Breast epithelium (tissue), 4 donors: ENCODE measurements at regions not wholly inside any gene's neighbourhood (a gene's known extent, or its start where the extent isn't known, plus 50 kb on each side); places are given as distances from the start of the nearest gene placed in this dataset.

ENCODE experiments used
- DNase-seq, 2 donors: peaks; one replicate each; pipeline ENCODE4 v3.0.0-alpha.2; 2019; ENCODE audit warnings: low spot score in 2 of 2
- H3K27ac ChIP-seq, 2 donors: fragments of 200-600 bp; sonication (generic) in 1 of 2; one replicate each; pipeline ENCODE4 v1.5.1; 2016 to 2019; ENCODE audit warnings: mild to moderate bottlenecking in 1 of 2
- H3K27me3 ChIP-seq, 2 donors: fragments of 200-600 bp; sonication (generic) in 1 of 2; one replicate each; pipeline versions ENCODE4 v1.5.1 to v1.6.0; 2017 to 2019; ENCODE audit warnings: control low read depth in 1 of 2, mild to moderate bottlenecking in 1 of 2
- H3K36me3 ChIP-seq: fragments of 200-600 bp; one replicate; pipeline ENCODE4 v1.5.1; 2019
- H3K4me1 ChIP-seq, 2 donors: fragments of 200-600 bp; sonication (generic); one replicate each; pipeline ENCODE4 v1.5.1; 2016 to 2019; ENCODE audit warnings: control low read depth in 1 of 2
- H3K4me3 ChIP-seq, 3 donors: fragments of 200-600 bp; sonication (generic); 1 replicate in 2 of 3; 2 replicates in 1 of 3; pipeline ENCODE4 v1.5.1; 2016 to 2019; ENCODE audit warnings: mild to moderate bottlenecking in 3 of 3, moderate library complexity in 2 of 3
- H3K9me3 ChIP-seq, 2 donors: fragments of 200-600 bp; sonication (generic) in 1 of 2; one replicate each; pipeline ENCODE4 v1.5.1; 2016 to 2019; ENCODE audit warnings: control low read depth in 1 of 2
- CTCF ChIP-seq, 3 donors: fragments of 450-650 bp; IDR thresholded peaks; one replicate each; pipeline ENCODE4 v1.5.1; 2016 to 2017; ENCODE audit warnings: antibody characterized with exemption in 3 of 3, mild to moderate bottlenecking in 3 of 3, moderate library complexity in 3 of 3
- POLR2A ChIP-seq: fragments of 450-650 bp; IDR thresholded peaks from one replicate; pipeline ENCODE4 v1.6.1; 2016; ENCODE audit warnings: antibody characterized with exemption, mild to moderate bottlenecking, moderate library complexity
- POLR2AphosphoS5 ChIP-seq, 3 donors: sonication (generic); formaldehyde crosslinking; IDR thresholded peaks; one replicate each; pipeline ENCODE4 v1.6.1; 2017; ENCODE audit warnings: antibody characterized with exemption in 3 of 3
- intact Hi-C: fragments of 100-400 bp; cut with DNase I; formaldehyde crosslinking; loops from one replicate; pipeline ENCODE4 v1.15.1; 2023; ENCODE audit warnings: low total_unique reads

- no peak for DNase-seq
- no peak overlapping the region for H3K4me3 ChIP-seq
- no peaks in the 10 kb centered on the region for H3K4me1 ChIP-seq
- TF ChIP-seq CTCF (IDR thresholded peaks at IDR 0.05) (no peak), POLR2A (no peak), POLR2AphosphoS5 (IDR thresholded peaks at IDR 0.05) (no peak)
- no peaks in the 10 kb centered on the region for H3K9me3 ChIP-seq
- intact Hi-C loops, result no loop called here
- no peaks in the 10 kb centered on the region for H3K27me3 ChIP-seq
- H3K36me3 ChIP-seq, result no peaks in the 10 kb centered on the region
- H3K27ac ChIP-seq, result no peak overlapping the region
These were observed 160.4 kb upstream of the GULP1 start for GRCh38 chr2:188131281-188131680.

DNA sequence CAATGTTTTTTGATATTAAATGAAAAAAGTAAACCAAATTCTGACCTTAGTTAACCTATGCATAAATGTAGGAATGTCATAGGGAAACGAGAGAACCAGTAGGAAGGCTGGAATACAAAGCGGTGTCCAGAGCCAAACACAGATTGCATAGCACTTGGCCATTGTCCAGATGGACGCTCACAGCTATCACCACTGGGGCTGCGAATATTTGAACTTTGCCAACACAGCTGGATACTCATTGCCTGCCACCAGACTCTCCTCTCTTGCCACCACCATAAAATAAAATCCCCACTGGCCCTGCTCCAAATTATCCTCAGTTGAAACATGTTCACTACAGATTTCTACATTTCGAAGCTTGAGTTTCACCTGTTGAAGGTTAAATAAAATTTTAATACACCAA, 159.3 kb upstream of the GULP1 start:
- Histone ChIP-seq H3K27ac (no peak overlapping the region), H3K4me1 (no peaks in the 10 kb centered on the region), H3K9me3 (no peaks in the 10 kb centered on the region), H3K4me3 (no peak overlapping the region), H3K27me3 (no peaks in the 10 kb centered on the region), H3K36me3 (no peaks in the 10 kb centered on the region)
- TF ChIP-seq POLR2AphosphoS5 (IDR thresholded peaks at IDR 0.05) (no peak), POLR2A (no peak), CTCF (IDR thresholded peaks at IDR 0.05) (no peak)
- no peak for DNase-seq
- intact Hi-C loops, result no loop called here

DNA sequence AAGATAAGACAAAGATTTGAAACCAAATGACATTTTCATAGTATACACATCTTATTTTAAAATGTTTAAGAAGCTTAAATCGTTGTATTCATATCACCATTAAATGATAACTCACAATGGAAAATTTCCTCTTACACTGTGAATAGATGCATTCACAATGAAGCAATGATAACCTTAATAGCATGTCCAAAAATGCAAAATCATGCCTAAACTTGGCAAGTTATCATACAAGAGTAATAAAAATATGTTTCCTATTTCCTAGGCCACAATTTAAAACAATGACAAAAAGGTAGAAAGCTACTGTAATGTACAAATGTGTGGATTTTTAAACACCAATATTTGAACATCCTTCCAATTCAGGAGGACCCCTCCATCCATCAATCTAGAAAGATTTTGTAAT, 157.4 kb upstream of the GULP1 start:
- TF ChIP-seq POLR2A (no peak), POLR2AphosphoS5 (IDR thresholded peaks at IDR 0.05) (no peak), CTCF (IDR thresholded peaks at IDR 0.05) (no peak)
- intact Hi-C loops, result no loop called here
- H3K4me1 ChIP-seq, result no peaks in the 10 kb centered on the region
- no peaks in the 10 kb centered on the region for H3K36me3 ChIP-seq
- DNase-seq, result no peak
- no peaks in the 10 kb centered on the region for H3K9me3 ChIP-seq
- H3K27ac ChIP-seq, result no peak overlapping the region
- no peak overlapping the region for H3K4me3 ChIP-seq
- H3K27me3 ChIP-seq, result no peaks in the 10 kb centered on the region

GRCh38 chr2:188138313-188138712, 153.4 kb upstream of the GULP1 start:
- Histone ChIP-seq H3K9me3 (no peaks in the 10 kb centered on the region), H3K27ac (no peak overlapping the region), H3K27me3 (no peaks in the 10 kb centered on the region), H3K4me3 (no peak overlapping the region), H3K4me1 (no peaks in the 10 kb centered on the region), H3K36me3 (no peaks in the 10 kb centered on the region)
- TF ChIP-seq CTCF (IDR thresholded peaks at IDR 0.05) (no peak), POLR2A (no peak), POLR2AphosphoS5 (IDR thresholded peaks at IDR 0.05) (no peak)
- intact Hi-C loops, result no loop called here
- no peak for DNase-seq

DNA sequence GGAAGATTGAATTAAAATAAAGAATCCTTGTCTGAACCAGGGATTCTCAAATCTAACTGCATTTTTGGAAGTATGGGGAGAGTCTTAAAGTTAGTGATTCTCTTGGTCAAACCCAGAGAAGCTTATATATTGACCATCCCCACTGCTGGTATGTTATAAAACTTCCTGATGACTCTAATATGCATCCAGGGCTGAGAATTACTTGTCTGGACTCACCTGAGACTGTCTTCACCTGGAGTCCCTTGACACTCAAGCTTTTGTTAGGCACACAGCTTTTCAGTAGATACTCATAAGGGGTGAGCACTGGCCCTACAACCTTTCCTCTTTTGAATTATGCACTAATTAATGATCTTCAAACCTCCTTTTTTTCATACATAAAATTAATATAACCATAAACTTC, 149.6 kb upstream of the GULP1 start:
- Histone ChIP-seq H3K36me3 (no peaks in the 10 kb centered on the region), H3K4me1 (no peaks in the 10 kb centered on the region), H3K4me3 (no peak overlapping the region), H3K27me3 (no peaks in the 10 kb centered on the region), H3K27ac (peak overlapping the region in 1 of 2 donors; percentile 69), H3K9me3 (no peaks in the 10 kb centered on the region)
- no peak for DNase-seq
- TF ChIP-seq POLR2AphosphoS5 (IDR thresholded peaks at IDR 0.05), result no peak
- TF ChIP-seq CTCF (IDR thresholded peaks at IDR 0.05), result no peak
- TF ChIP-seq POLR2A, result no peak
- intact Hi-C loops, result no loop called here
